Neural cell (in vitro differentiated cells): ENCODE measurements at regions not wholly inside any gene's neighbourhood (a gene's known extent, or its start where the extent isn't known, plus 50 kb on each side); places are given as distances from the start of the nearest gene placed in this dataset.

Experiments
- EP300 ChIP-seq: fragments of 450-650 bp; conservative IDR thresholded peaks from 2 replicates; pipeline ENCODE4 v1.6.1; 2014; ENCODE audit warnings: antibody characterized with exemption, mild to moderate bottlenecking, moderate library complexity; ENCODE audit not compliant: poor library complexity, severe bottlenecking
- EZH2 ChIP-seq: fragments of 200-600, 300-800 bp; shearing (Covaris generic), sonication (generic); IDR thresholded peaks from 2 replicates; pipeline ENCODE4 v1.6.1; 2014; ENCODE audit warnings: antibody characterized with exemption, low read length, borderline replicate concordance, mild to moderate bottlenecking; ENCODE audit not compliant: insufficient read depth, poor library complexity, severe bottlenecking
- MXI1 ChIP-seq: fragments of 450-650 bp; conservative IDR thresholded peaks from 2 replicates; pipeline ENCODE4 v1.6.1; 2014; ENCODE audit warnings: antibody characterized with exemption, mild to moderate bottlenecking; ENCODE audit not compliant: poor library complexity, severe bottlenecking
- POLR2AphosphoS5 ChIP-seq: IDR thresholded peaks from 2 replicates; pipeline ENCODE4 v1.6.1; 2012
- REST ChIP-seq: IDR thresholded peaks from 2 replicates; pipeline ENCODE4 v1.6.1; 2012; ENCODE audit warnings: borderline replicate concordance
- TF ChIP-seq, protein P1 (sequence below): fragments of 450-650 bp; IDR thresholded peaks from 2 replicates; pipeline ENCODE4 v1.5.1; 2014; ENCODE audit warnings: antibody characterized with exemption, mild to moderate bottlenecking, moderate library complexity; ENCODE audit not compliant: poor library complexity, severe bottlenecking

- TF ChIP-seq, protein P1, sequence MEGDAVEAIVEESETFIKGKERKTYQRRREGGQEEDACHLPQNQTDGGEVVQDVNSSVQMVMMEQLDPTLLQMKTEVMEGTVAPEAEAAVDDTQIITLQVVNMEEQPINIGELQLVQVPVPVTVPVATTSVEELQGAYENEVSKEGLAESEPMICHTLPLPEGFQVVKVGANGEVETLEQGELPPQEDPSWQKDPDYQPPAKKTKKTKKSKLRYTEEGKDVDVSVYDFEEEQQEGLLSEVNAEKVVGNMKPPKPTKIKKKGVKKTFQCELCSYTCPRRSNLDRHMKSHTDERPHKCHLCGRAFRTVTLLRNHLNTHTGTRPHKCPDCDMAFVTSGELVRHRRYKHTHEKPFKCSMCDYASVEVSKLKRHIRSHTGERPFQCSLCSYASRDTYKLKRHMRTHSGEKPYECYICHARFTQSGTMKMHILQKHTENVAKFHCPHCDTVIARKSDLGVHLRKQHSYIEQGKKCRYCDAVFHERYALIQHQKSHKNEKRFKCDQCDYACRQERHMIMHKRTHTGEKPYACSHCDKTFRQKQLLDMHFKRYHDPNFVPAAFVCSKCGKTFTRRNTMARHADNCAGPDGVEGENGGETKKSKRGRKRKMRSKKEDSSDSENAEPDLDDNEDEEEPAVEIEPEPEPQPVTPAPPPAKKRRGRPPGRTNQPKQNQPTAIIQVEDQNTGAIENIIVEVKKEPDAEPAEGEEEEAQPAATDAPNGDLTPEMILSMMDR = no peak
- TF ChIP-seq EP300 (no peak), REST (no peak), MXI1 (no peak), EZH2 (no peak), POLR2AphosphoS5 (no peak)
Measured at GRCh38 chr15:81977464-81977863, 68.4 kb downstream of the MEX3B start.
